LNCaP clone FGC (cell line): ENCODE measurements at regions not wholly inside any gene's neighbourhood (a gene's known extent, or its start where the extent isn't known, plus 50 kb on each side); places are given as distances from the start of the nearest gene placed in this dataset.
"Not testable (repeated sequence)": the region's sequence is repeated elsewhere in the genome, so short reads cannot be mapped to it uniquely, and the experiment has no call there.

ENCODE experiments used
- DNase-seq: peaks from one replicate; pipeline ENCODE4 v3.0.0-alpha.2; 2011; ENCODE audit warnings: low read depth
- H3K4me3 ChIP-seq: 2 replicates; pipeline ENCODE4 v1.5.1; 2011; ENCODE audit warnings: mild to moderate bottlenecking, low read depth, low read length, control low read depth
- CTCF ChIP-seq: IDR thresholded peaks from 2 replicates; pipeline ENCODE4 v1.5.1; 2012; ENCODE audit warnings: mild to moderate bottlenecking; ENCODE audit not compliant: control insufficient read depth, insufficient read depth; ENCODE audit errors: extremely low read depth

DNA sequence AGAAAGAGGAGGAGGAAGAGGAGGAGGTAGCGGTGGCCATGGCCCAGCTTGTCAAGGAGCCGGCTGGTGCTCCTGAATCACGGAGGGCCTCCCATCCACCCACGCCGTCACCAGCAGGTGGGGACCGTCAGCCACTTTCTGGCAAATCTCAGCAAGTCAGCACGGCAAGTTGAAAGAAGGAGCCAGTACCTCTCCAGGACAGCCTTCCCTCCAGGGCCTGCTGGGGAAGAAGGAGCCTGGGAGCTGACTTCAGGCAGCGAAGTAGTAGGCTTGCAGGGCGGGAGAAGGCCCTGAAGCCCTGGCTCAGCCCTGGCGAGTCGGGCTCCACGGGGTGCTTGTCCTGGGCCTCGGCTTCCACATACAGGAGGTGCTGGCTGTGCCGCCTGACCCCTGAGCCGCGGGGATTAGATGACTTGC lies 99.2 kb upstream of the TRPM1 start:
- TF ChIP-seq CTCF, result peak; percentile 69
- no peak overlapping the region for H3K4me3 ChIP-seq
- DNase-seq, result no peak

GRCh38 chr15:31202953-31203352 lies 101.4 kb upstream of the TRPM1 start:
- TF ChIP-seq CTCF, result no peak
- no peak overlapping the region for H3K4me3 ChIP-seq
- DNase-seq, result no peak

DNA sequence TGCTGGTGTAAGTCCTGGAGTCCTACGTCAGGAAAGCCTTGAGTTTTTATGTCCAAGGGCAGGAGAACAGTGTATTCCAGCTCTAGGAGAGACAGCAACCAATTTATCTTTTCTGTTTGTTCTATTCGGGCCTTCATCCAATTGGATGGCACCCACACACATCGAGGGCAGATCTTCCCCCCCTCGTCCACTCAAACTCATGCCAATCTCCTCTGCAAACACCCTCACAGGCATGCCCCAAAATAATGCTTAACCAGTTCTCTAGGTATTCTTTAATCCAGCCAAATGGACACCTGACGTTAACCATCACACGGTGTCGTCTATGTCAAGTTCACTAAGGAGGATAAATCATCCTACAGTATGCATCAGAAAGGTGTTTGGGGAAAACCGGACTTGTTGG lies 102.5 kb upstream of the TRPM1 start:
- DNase-seq, result no peak
- no peak for TF ChIP-seq CTCF
- H3K4me3 ChIP-seq, result no peak overlapping the region

DNA sequence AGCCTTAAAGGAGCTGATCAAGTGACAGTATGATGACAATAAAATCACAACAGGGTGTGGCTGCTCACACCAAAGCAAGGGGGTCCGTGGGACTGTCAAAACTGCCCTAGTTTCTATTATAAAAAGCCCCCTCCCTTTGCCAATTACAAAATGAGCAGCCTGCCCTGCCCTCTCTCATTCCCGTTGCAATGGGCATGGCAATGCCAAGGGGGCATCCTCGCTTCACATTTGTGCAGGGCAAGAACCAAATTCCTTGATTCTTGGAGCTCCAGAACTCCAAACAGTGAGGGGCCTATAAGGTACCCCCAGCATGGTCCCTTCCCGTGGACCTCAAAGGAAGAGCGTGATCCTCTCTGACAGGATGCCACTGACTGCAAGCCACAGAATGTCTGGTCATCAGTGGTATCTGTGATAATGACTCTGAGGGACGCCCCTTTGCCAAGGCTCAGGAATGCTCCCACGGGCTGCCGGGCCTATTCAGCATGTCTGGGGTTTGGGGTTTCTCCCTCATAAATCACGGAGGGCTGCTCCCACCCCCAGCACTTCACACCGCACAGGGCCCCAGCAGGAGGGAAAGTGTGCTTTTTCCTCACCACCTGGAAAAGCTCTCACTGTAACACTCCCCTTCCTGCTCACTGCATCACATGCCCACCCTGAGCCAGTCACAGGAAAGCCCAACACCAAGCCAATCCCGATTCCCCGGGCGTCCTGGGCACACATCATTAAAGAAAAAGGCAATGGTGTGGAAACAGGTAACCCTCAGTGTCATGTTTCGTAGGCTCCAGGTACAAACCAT lies 105.1 kb upstream of the TRPM1 start:
- DNase-seq, result no peak
- TF ChIP-seq CTCF, result 0 out of 2 replicates have a peak, but pooled peaks have one; percentile 11
- H3K4me3 ChIP-seq, result no peak overlapping the region

DNA sequence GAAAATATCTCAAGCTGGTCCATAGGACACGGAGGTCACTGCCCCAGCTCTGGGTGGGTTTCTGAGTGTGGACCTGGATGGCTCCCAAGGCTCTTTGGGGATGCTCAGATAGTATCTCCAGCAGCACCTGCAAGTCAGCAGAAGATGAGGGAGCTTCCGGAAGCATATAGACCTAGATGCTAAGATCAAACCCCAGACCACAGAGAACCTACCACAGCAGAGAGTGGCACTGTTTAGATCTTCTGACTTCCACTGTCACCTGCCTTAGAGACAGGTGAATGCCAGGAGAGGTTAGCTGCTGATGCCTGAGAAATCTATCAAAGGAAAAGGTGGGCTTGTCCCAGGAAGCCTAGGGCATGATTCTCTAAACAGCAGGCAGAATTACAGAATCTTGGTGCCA lies 105.7 kb upstream of the TRPM1 start:
- no peak overlapping the region for H3K4me3 ChIP-seq
- no peak for DNase-seq
- TF ChIP-seq CTCF, result no peak

DNA sequence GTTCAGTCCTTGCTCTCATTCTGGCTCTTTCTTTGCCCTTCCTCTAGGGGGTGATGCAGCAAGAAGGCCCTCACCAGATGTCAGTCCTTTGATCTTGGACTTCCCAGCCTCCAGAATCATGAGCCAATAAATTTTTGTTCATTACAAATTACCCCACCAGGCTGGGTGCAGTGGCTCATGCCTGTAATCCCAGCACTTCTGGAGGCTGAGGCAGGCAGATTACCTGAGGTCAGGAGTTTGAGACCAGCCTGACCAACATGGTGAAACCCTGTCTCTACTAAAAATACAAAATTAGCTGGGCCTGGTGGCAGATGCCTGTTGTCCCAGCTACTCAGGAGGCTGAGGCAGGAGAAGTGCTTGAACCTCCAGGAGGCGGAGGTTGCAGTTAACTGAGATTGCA lies 106.3 kb upstream of the TRPM1 start:
- H3K4me3 ChIP-seq, DNase-seq: not testable (repeated sequence)

DNA sequence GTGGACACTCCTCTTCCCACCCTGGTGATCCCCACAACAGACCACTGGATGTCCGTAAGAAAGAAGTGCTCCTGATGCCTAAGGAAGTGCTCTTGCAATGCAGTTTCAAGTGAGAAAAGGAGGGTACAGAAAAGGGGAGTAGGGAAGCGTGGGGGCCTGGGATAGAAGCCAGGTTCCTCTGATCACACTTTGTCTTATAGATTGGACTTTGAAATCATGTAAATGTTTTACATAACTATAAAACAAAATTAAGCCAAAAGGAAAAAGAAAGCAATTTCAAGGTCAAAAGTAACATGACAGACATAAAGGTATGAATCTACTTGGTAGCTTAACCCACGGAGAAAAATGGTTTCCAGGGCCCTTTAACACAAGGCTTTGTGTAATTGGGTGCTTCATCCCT lies 107.3 kb upstream of the TRPM1 start:
- no peak for DNase-seq
- no peak overlapping the region for H3K4me3 ChIP-seq
- TF ChIP-seq CTCF, result no peak
